NCI-H1694 treated with DMSO at 0.1 percent for 48 hours (cell line): ENCODE measurements at regions not wholly inside any gene's neighbourhood (a gene's known extent, or its start where the extent isn't known, plus 50 kb on each side); places are given as distances from the start of the nearest gene placed in this dataset.

Experiments used
- DNase-seq: peaks from one replicate; lab custom pipeline; 2025; lab: John Stamatoyannopoulos, UW

DNA sequence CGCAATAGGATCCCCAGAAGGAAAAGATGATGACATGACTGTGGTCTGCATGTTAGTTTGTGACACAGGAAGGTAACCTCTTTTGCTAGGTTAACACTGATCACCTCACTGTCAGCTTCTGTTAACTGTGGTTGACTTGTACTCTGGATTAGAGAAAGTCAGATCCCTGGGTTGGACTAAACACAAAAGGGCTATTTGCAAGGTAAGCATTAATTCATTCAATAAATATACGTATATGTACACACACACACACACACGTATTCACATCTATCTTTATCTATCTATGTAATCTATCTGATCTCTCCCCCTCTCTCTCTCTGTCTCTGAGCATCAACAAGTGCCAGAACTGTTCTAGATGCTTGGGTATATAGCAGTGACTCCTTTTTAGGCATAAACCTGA lies 136.1 kb upstream of the SNX19 start:
- no peak for DNase-seq

DNA sequence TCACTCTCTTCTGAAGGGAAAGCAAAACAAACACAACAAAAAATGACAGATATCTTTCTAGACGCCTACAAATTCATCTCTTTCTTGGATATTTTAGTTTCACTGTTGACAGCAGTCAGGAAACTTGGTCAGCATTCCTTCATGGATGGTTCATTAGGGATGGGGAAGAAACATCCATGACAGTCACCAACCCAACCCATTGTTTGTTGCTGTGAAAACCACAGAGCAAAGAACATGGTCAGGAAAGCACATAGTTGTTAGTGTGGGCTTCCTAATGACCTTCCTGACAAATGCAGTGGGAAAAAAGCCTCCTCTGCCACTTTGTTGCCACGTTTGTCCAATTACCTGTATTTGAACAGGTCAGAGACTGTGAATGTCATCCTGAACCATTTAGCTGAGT lies 139.8 kb upstream of the SNX19 start:
- DNase-seq: no peak

DNA sequence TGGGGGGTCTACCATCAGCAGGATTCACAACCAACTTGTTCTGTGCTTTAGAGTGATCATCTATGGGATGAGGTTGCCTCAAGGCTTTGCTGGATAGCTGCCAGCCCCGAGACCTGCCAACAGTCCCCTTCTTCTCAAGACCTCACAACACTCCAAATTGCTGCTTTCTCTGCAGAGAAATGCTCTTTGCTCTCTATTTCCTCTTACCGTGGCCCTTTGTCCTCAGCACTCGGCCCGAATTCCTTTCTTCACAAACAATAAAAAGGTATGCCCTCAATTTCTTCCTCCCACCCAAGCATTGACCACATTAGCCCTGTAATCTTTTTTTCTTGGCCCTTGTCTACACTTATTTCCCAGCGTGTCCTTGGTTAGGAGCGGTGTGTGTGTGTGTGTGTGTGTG lies 147.4 kb upstream of the SNX19 start:
- DNase-seq: no peak

DNA sequence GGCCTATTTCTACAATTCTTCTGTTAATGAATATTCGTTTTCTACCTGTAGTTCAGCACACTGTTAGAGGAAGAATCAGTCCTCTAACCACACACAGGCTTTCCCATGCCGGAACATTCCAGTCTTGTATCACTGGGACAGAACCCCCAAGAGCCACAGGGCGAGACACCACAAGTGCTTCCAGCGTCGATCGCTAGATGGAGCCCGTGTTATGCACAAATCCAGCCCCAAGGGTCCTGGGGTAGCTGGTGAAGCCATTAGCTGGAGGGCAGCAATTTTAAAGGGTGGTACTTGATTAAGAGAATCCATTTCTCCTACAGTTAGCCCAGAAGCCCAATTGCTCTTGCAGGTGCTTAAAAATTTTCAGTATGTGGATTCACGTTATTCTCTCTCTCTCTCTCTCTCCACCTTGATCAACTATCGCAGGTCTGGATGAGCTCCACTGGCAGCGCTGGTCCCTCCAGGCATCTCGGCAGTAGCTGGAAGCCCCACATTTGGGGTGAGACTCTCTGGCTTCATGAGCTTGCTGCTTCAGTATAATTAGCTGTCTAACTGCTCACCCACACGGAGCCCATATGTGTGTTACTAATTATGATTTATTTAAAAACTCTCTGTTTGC lies 148.2 kb upstream of the SNX19 start:
- DNase-seq: no peak

DNA sequence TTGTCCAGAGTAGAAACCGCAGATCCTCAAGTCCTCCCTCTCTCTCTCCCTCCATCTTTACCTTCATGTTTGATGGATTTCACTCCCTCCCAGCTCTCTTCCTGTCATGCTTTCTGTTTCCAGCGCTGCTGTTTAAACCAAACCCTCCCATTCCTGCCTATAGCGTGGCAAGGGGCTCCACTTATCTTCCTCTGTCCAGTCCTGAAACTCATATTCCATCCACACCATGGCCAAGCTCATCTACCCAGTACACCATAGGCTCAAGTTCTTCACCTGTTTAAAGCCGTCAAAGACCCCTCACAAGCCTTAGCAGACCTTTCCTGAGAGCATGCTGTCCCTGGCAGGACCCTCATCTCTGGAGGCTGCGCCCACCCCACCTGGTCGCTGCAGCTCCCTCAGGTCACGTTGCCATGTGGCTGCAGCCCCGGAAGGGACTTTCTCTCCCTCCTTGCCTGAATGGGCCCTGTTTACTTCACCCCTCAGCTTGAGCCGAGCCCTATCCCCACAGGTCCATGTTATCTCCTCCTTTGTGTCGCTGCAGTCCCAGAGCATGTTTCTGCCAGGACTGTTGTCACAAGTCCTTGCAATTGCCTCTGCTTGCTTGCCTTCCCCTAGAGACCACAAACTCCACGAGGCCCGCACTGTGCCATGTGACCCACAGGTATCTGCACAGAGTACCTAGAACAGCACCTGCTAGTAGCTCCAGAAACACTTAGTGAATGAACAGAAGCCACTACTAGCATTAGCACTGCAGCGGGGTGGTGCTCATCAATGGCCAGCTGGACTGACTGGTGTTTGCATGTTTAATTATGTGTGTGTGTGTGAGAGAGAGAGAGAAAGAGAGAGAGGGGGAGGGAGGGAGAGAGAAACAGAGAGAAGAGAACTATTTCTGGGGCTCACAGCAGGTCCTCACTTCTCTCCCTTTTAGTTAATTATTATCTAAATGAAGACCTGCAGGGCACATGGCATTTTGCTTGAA lies 149.4 kb upstream of the SNX19 start:
- DNase-seq: no peak

DNA sequence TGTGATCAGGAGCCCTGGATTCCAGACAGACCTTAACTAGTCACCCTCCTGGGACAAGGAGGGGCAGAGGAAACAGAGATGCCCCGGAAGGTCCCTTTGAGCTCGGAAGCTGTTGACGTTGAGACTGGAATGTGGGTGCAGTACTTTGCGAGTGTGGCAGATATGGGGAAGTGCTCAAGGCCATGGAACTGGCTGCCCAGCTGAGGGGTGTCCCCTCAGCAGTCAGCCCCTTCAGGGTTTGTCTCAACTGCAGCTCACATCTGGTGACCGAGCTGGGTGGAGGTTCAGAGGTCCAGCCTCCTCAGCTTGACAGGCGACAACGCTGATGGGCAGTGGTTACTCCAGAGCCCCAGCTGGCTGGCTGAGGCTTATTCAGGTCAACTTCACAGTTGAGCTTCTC lies 150.3 kb upstream of the SNX19 start:
- DNase-seq: no peak

DNA sequence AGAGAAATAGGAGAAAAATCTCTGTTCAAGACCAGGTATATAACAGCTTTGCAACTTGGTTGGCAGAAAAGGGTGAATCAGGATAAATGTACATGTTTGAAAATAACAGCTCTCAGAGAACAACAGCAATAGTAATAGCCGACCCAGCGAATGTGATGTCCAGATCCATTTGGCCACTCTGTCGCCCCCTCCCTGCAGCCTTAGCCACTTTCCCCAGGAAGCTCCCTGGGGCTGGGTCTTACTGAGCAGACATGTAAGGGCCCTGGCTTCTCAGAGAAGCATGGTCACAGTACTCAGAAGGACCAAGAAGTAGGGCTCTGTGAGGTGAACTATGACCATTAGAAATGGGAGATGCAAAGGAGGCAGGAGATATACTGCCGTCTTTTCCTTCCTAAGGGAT lies 154.1 kb upstream of the SNX19 start:
- no peak for DNase-seq

DNA sequence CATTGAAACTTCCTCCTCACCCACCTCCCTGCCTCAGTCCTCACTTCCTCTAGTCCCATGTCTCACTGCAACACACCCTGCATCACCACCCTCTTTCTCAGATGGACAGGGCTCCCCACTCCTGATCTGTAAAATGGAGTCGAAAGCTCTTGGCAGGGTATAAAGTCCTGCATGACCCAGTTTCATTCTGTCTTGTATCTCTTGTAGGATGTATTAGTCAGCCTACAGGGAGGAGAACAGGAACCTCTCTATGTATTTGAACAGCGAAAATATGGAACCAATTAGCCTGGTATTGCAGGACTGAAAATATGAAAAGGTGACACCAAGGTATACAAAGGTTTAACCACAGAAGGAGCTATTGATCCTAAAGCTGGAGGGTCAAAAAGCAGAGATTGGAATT lies 156.9 kb upstream of the SNX19 start:
- no peak for DNase-seq

DNA sequence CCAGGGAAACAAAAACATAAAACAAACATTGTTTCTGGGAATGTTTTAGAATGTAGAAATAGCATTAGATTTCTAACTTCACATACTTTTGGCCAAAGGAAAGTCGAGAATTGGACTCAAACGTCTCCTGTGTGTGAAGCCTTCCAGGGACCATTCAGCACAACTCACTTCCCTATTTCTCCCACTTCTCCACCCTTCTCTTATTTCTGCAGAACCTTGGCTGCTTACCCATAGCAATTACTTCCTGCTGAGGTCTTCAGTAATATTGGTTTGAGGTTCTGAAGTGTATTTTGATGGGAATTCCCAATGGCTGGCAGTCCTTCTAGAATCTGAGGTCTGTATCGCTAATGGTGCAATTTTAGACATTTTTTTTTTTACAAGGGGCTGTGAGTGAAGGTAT lies 158.3 kb upstream of the SNX19 start:
- DNase-seq: no peak

DNA sequence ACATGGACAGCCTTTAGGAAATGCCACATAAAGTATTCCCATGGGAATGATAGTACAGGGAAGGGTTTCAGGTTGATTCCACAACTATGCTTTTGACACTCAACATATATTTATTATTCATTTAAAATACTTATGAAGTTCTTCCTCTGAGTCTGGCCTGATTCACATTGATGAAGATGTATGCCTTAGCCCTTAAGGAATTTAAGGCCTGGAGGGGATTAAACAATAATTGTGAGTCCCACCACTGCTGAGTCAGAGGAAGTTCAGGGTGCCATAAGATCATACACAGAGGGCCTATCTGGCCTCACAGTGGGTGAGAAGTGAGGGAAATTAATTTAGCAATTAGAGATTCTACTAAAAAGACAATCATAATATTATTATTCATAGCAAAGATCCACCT lies 161.1 kb upstream of the SNX19 start:
- DNase-seq: no peak

DNA sequence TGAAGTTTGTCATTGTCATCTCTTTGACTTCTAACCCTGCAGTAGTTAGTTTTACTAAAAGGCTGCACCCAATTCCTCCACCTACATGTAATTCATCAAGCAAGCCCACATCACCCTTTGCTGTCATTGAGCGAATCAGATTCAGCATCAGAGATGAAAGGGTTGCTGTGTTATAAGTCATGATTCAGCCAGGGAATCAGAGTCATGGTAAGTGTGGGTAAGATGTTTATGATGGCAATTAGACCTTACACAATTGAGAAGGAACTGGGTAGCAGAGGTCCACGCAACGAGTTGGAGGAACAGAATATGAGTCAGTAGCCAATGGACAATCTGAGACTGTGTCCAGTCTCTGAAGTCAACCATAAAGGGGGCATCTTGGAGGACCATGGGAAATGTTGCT lies 162.8 kb upstream of the SNX19 start:
- no peak for DNase-seq

DNA sequence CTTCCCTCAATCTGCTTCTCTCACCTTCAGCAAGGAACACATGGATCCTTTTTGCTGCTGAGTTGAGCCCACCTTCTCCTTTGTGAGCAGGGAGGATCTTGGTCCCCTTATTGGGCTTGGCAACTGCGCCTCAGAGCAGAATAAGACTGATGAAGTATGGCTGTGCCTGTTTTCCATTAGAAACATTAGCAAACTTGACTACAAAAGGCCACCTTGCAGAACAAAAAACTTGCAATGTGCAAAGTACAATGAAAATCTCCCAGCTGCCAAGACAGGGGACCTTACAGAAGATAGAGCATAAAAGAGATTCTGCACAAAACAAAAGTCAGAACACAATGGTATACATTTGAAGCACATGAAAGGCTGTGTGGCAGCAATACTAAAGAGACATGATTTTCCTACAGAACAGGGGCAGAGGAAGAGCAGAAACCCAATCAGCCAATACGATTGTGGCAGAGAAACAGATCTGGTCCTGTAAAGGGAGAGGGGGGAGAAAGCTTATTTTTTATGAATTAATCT lies 173.5 kb upstream of the SNX19 start:
- DNase-seq: no peak

DNA sequence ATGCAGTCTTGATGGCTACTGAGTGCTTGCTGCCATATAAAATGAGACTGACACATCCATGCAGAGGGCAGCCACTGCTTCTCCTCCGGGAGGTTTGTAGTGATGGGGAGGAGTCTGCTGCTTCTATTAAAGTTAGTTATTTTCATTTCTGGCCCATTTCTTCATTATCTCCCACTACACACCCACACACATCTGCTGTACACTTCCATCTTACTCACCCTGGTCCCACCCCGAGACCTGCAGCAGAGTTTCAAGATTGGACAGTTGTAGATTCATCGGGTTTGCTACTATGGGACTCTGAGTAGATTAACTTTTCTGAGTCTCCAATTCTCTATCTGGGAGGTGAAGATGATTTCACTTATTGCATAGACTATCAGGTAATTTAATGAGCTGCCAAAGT lies 176.2 kb upstream of the SNX19 start:
- DNase-seq: no peak

DNA sequence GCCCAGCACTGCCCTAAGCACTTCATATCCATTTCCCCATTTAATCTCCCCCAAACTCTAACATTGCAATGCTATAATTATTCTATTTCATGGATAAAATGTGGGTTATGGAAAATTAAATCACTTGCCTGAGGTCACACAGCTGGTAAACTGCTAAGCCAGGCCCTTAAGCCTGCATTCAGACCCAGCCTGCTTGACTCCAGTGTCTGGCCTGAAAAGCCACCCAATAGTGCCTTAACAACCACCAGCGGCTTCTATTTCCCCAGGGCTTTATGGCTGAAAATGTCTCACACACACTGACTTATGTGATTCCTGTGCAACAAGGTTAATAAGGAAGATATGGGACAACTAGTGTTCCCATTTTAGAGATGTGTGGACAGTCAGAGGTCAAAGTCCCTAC lies 178.5 kb upstream of the SNX19 start:
- DNase-seq: no peak

DNA sequence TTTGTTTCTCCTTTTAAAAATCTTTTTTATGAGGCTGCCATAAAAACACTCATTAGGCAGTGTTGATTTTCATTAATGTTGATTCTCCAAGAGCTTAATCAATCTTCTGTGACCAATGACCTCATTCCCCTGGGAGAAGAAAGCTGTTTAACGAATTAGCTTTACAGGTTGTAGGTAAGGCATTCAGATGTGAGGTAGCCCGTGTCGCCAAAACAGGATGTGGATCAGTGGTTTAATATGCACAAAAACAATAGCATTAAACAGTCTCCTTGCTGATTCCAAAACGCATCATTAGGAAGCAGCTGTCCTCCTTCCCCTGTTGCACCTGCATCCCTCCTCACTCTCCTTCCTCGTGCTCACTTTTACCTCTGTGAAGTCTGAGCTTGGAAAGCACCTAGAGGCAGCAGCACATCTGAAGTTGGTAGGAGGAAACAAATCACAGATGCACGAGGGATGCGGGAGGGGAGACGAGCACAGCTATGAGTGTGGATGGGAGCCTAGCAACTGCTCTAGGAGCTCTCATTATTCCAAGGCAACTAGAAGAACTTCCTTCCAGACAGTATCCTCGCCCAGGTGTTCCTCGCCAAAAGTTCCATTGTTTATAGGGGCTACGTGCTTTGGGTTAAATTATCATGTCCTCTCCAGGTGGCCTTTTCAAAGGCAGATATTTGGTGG lies 179.4 kb upstream of the SNX19 start:
- DNase-seq: no peak

DNA sequence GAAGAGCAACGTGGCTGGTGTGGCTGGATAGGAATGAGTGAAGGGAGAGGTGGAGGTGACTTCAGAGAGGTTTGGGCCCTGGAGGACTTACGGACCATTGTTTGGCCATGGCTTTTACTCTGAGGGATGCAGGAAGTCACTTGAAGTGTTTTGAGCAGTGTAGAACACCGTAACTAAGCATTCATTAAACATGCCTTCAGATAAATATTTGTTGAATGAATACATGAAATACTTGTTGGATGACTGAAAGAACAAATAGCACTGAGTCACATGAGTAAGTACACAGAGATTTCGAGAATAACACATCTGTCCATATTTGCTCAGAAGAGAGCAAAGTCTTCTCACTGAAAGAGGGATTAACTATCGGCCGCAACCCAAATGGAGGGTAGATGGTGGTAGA lies 182.7 kb upstream of the SNX19 start:
- DNase-seq: no peak

DNA sequence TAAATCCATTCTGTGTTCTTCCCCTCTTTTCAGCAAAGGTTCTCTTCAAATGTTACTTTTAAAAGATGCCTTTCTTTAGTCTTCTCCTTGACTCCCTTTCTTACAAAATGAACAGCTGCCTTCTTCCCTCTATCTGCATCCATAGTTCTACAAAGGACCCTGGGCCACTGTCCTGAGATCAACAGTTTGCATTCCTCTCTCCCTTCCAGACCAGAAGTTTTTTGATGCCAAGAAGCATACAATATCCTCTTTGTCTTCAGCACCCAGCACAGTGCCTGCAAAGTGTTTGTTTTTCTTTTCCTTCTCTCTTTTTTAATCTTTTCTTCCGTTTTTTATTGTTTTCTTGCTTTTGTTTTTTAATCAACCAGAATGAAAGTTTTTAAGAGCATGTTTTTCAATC lies 183.5 kb upstream of the SNX19 start:
- DNase-seq: no peak

DNA sequence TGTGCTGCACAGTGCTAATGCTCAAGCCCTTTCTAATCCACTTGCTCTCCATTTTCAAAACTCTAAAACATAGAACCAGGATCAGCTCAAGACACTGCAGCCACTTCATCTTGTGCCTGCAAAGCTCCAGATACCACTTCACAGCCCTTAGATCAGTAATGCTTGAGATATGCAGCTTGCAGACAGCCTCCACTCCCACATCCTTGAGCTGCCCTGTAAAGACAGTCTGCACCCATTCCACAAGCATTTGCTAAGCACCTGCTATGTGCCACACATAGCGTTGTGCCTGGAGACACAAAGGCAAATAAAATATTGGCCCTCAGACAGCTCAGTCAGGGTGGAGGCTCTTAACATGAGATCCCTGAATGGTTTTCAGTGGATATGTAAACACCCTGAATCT lies 192.5 kb upstream of the SNX19 start:
- DNase-seq: no peak

DNA sequence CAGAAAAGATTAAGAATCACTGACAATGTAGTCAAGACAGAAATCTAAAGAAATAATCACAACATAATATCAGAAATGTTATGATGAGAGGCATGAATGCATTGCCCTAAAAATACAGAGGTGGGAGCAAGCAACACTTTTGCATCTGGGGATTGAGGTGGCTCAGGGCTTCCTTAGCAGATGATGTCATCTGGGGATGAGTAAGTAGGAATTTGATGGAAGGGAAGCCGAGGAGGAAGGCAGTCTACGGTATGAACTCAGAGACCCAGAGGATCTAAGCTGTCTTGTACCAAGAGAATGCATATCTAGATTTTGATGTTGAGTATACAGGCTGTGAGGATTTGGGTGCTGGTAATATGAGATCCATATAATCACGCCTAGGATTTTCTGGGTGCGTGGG lies 193.0 kb upstream of the SNX19 start:
- no peak for DNase-seq

DNA sequence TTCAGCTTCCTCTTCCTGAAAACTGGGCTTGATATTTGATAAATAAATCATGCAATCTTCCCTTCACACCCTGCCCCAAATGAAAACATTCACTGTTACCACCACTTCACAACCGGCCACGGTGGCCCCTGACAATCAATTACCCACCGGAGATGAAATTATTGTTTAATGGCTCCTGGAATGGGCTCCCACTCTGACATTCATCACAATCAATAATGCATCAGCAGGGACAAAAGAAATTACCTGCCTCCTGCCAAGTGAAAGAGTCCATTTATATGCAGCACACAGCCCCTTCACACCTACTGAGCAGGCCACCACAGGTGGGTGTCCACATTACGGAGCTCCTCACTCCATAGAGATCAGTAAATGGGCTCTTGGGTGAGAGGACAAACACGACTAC lies 193.5 kb upstream of the SNX19 start:
- DNase-seq: no peak

DNA sequence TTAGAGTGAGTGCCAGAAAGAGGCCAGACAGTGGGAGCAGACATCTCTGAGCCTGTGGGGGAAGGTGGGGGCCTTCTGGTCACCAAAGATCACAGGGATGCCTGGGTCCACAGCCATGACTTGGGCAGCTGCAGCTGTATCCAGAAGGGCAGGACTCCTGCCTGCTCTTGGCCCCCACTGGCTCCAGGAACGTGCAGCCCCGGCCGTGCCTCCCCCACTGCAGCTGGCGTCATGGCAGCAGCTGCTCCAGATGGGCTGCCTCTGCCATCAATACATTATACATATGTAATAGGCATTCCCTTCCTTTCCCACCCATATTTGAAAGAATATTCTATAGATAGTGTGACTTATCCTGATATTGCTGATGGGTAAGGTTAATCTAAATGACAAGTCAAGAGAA lies 195.5 kb upstream of the SNX19 start:
- DNase-seq: no peak

DNA sequence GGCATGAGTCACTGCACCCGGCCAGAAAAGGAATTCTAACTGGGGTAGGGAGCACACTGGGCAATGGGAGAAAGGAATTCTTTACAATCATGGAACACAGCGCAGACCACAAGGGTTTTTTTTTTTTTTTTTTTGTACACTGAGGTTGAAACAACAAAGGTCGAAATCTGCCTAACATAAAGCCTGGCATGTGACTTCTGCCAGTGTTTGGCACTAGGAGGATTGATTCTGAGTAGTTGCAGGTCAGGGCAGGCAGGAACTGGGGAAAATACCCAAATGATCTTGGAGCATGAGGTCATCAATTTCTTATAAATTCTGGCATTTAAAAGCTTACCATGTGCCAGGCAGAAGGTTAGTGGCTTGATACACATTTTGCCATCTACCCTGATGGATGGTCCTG lies 202.0 kb upstream of the SNX19 start:
- no peak for DNase-seq
